ENCODE measurements at regions not wholly inside any gene's neighbourhood (a gene's known extent, or its start where the extent isn't known, plus 50 kb on each side); places are given as distances from the start of the nearest gene placed in this dataset.

DNA sequence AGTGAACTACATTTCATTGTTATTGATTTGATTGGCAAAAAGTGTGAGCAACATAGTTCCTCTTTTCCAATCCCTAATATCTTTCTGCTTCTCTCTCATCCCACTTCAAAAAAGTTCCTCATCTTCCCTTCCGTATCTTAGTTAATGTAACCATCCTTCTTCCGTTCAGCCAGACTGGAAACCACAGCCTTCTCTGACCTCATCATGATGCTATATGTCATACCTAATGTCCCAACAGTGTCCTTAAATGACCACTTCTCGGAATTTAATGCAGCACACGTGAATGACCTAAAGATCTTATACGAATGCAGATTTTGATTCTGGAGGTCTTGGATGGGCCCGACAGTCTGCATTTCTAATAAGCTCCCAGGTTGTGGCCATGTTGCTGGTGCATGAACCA, 320.3 kb upstream of the SATB1 start:
- no peak overlapping the region for H3K27ac ChIP-seq (ENCODE audit: control insufficient read depth, insufficient read depth, low read length)
- dilution Hi-C loops (cut with MboI; ENCODE audit: extremely low pct_ligation_motif_present, low sequenced_read_pairs): no loop called here

DNA sequence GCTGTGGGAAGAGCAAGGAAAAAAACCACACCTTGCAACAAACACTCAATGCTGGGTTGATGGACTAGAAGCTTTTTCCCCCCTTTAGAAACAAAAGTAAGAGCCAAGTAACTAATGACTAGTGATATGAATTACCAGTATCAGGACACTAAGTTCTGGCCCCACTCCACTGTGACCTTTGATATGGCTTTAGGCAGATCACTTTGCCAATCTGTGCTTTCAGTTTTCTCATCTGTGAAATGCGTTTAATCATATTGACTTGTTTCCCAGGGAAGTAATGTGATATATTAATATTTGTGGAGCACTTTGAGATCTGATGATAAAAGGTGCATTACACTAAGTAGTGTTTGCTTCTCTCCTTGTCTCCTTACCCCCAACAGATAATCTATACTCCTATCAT, 319.3 kb upstream of the SATB1 start:
- Histone ChIP-seq H4K20me1 (ENCODE audit: control insufficient read depth, extremely low read depth, insufficient read depth, low read length) (no peaks in the 10 kb centered on the region), H3K9me1 (ENCODE audit: control insufficient read depth, extremely low read depth, insufficient read depth, low read length) (no peaks in the 10 kb centered on the region), H3K4me3 (ENCODE audit: control insufficient read depth in 2 of 3, extremely low read depth in 1 of 3, insufficient read depth in 2 of 3, low read depth in 1 of 3, low read length in 3 of 3) (no peak overlapping the region), H3K9ac (ENCODE audit: control insufficient read depth, extremely low read depth, insufficient read depth, low read length) (no peak overlapping the region), H3K4me1 (ENCODE audit: control insufficient read depth, extremely low read depth, insufficient read depth, low read length) (no peaks in the 10 kb centered on the region), H3K4me2 (ENCODE audit: control insufficient read depth, extremely low read depth, insufficient read depth, low read depth, low read length) (no peak overlapping the region), H3K79me2 (ENCODE audit: control insufficient read depth, insufficient read depth, low read length) (no peaks in the 10 kb centered on the region), H3K27ac (ENCODE audit: control insufficient read depth, insufficient read depth, low read length) (no peak overlapping the region), H3K9me3 (ENCODE audit: control insufficient read depth, low read depth, low read length) (no peaks in the 10 kb centered on the region), H3K36me3 (ENCODE audit: control insufficient read depth in 2 of 2, extremely low read depth in 1 of 2, insufficient read depth in 2 of 2, low read length in 2 of 2) (no peaks in the 10 kb centered on the region), H3K27me3 (ENCODE audit: control insufficient read depth, extremely low read depth, insufficient read depth, low read length) (no peaks in the 10 kb centered on the region), H2AFZ (ENCODE audit: control insufficient read depth, low read length) (no peak overlapping the region)
- DNase-seq (ENCODE audit: low read depth, low spot score) (no peak), FAIRE-seq (no peak)
- dilution Hi-C loops (cut with MboI; ENCODE audit: extremely low pct_ligation_motif_present, low sequenced_read_pairs): no loop called here
- TF ChIP-seq, protein P1, sequence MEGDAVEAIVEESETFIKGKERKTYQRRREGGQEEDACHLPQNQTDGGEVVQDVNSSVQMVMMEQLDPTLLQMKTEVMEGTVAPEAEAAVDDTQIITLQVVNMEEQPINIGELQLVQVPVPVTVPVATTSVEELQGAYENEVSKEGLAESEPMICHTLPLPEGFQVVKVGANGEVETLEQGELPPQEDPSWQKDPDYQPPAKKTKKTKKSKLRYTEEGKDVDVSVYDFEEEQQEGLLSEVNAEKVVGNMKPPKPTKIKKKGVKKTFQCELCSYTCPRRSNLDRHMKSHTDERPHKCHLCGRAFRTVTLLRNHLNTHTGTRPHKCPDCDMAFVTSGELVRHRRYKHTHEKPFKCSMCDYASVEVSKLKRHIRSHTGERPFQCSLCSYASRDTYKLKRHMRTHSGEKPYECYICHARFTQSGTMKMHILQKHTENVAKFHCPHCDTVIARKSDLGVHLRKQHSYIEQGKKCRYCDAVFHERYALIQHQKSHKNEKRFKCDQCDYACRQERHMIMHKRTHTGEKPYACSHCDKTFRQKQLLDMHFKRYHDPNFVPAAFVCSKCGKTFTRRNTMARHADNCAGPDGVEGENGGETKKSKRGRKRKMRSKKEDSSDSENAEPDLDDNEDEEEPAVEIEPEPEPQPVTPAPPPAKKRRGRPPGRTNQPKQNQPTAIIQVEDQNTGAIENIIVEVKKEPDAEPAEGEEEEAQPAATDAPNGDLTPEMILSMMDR (optimal IDR thresholded peaks at IDR 0.05 in 1 of 3, IDR thresholded peaks at IDR 0.05 in 1 of 3, conservative IDR thresholded peaks at IDR 0.05 in 1 of 3; ENCODE audit: extremely low read depth in 1 of 3, insufficient read depth in 2 of 3, low read length in 3 of 3): no peak
- TF ChIP-seq EZH2 (IDR thresholded peaks at IDR 0.05; ENCODE audit: low read length): no peak

More for the DNA sequence above, 320.3 kb upstream of the SATB1 start:
- DNase-seq (ENCODE audit: low read depth, low spot score) (no peak), FAIRE-seq (no peak)
- H3K79me2 ChIP-seq (ENCODE audit: control insufficient read depth, insufficient read depth, low read length): no peaks in the 10 kb centered on the region
- H3K9ac ChIP-seq (ENCODE audit: control insufficient read depth, extremely low read depth, insufficient read depth, low read length): no peak overlapping the region
- no peaks in the 10 kb centered on the region for H4K20me1 ChIP-seq (ENCODE audit: control insufficient read depth, extremely low read depth, insufficient read depth, low read length)
- no peak overlapping the region for H2AFZ ChIP-seq (ENCODE audit: control insufficient read depth, low read length)
- H3K4me1 ChIP-seq (ENCODE audit: control insufficient read depth, extremely low read depth, insufficient read depth, low read length): no peaks in the 10 kb centered on the region
- H3K9me3 ChIP-seq (ENCODE audit: control insufficient read depth, low read depth, low read length): no peaks in the 10 kb centered on the region
- H3K4me2 ChIP-seq (ENCODE audit: control insufficient read depth, extremely low read depth, insufficient read depth, low read depth, low read length): no peak overlapping the region
- no peaks in the 10 kb centered on the region for H3K27me3 ChIP-seq (ENCODE audit: control insufficient read depth, extremely low read depth, insufficient read depth, low read length)
- TF ChIP-seq EZH2 (IDR thresholded peaks at IDR 0.05; ENCODE audit: low read length): no peak
- TF ChIP-seq, protein P1 (optimal IDR thresholded peaks at IDR 0.05 in 1 of 3, IDR thresholded peaks at IDR 0.05 in 1 of 3, conservative IDR thresholded peaks at IDR 0.05 in 1 of 3; ENCODE audit: extremely low read depth in 1 of 3, insufficient read depth in 2 of 3, low read length in 3 of 3): no peak
- no peak overlapping the region for H3K4me3 ChIP-seq (ENCODE audit: control insufficient read depth in 2 of 3, extremely low read depth in 1 of 3, insufficient read depth in 2 of 3, low read depth in 1 of 3, low read length in 3 of 3)
- no peaks in the 10 kb centered on the region for H3K36me3 ChIP-seq (ENCODE audit: control insufficient read depth in 2 of 2, extremely low read depth in 1 of 2, insufficient read depth in 2 of 2, low read length in 2 of 2)
- no peaks in the 10 kb centered on the region for H3K9me1 ChIP-seq (ENCODE audit: control insufficient read depth, extremely low read depth, insufficient read depth, low read length)

Data from keratinocyte (primary cell).